Adrenal gland (tissue), 9 donors: ENCODE measurements at regions not wholly inside any gene's neighbourhood (a gene's known extent, or its start where the extent isn't known, plus 50 kb on each side); places are given as distances from the start of the nearest gene placed in this dataset.

Experiments used
- DNase-seq, 7 donors: peaks; one replicate each; pipeline ENCODE4 v3.0.0-alpha.2; 2019 to 2020
- H3K27ac ChIP-seq, 5 donors: fragments of 200-600 bp; sonication (generic) in 4 of 5; 1 replicate in 3 of 5; 2 replicates in 2 of 5; pipeline versions ENCODE4 v1.5.1 to v1.8.0; 2016 to 2020; ENCODE audit warnings: mild to moderate bottlenecking in 1 of 5
- H3K27me3 ChIP-seq: fragments of 200-600 bp; 2 replicates; pipeline ENCODE4 v1.8.0; 2021
- H3K36me3 ChIP-seq, 2 donors: fragments of 200-600 bp; replicated peaks in 1 of 2; 1 replicate in 1 of 2; 2 replicates in 1 of 2; pipeline versions ENCODE4 v1.5.1 to v1.8.0; 2018 to 2022
- H3K4me1 ChIP-seq, 2 donors: fragments of 200-600 bp; replicated peaks in 1 of 2; 1 replicate in 1 of 2; 2 replicates in 1 of 2; pipeline versions ENCODE4 v1.5.1 to v1.8.0; 2018 to 2021
- H3K4me3 ChIP-seq, 4 donors: fragments of 200-600 bp; sonication (generic) in 3 of 4; one replicate each; pipeline ENCODE4 v1.5.1; 2016 to 2018
- H3K9me3 ChIP-seq, 3 donors: fragments of 200-600 bp; sonication (generic) in 1 of 3; replicated peaks in 1 of 3; 1 replicate in 2 of 3; 2 replicates in 1 of 3; pipeline versions ENCODE4 v1.5.1 to v1.8.0; 2016 to 2021
- POLR2A ChIP-seq, 2 donors: fragments of 450-650 bp; IDR thresholded peaks; one replicate each; pipeline ENCODE4 v1.6.1; 2017; ENCODE audit warnings: antibody characterized with exemption in 2 of 2, mild to moderate bottlenecking in 2 of 2, moderate library complexity in 1 of 2
- WGBS, 4 donors: extraction: QIAGEN DNeasy Blood & Tissue Kit in 2 of 4; methylation state at CpG; one replicate each; pipeline versions ENCODE4 v1.1.5 to v1.1.7; 2013 to 2017; 5-methylcytosine and 5-hydroxymethylcytosine counted together
- intact Hi-C, 2 donors: fragments of 100-400 bp; cut with DNase I; formaldehyde crosslinking; loops; one replicate each; pipeline versions ENCODE4 v1.14.1 to v1.15.0; 2022 to 2023
- small RNA-seq, 2 donors: library from RNA; depleted of rRNA; stranded (forward); fragments of <200 nt; gene quantifications; one replicate each; pipeline ENCODE3, GENCODE V24; 2016
- TF ChIP-seq, protein P1 (sequence below), 6 experiments: fragments of 450-650 bp in 4 of 6; fragments of 200-600 bp in 2 of 6; sonication (generic) in 1 of 6; IDR thresholded peaks; 1 replicate in 5 of 6; 2 replicates in 1 of 6; pipeline versions ENCODE4 v1.5.1 to v1.8.0; 2016 to 2021; ENCODE audit warnings: antibody characterized with exemption in 6 of 6, mild to moderate bottlenecking in 2 of 6, moderate library complexity in 1 of 6
- donor health status: healthy with polysubstance abuse.
- donor health status: Bipolar disorder and iron deficiency.
- donor health status: DM: yes; HTN: yes; CAD: no.
- donor health status: DM: no; HTN: no; CAD: no.
- donor health status: DM: no; HTN: no; CAD: no.

DNA sequence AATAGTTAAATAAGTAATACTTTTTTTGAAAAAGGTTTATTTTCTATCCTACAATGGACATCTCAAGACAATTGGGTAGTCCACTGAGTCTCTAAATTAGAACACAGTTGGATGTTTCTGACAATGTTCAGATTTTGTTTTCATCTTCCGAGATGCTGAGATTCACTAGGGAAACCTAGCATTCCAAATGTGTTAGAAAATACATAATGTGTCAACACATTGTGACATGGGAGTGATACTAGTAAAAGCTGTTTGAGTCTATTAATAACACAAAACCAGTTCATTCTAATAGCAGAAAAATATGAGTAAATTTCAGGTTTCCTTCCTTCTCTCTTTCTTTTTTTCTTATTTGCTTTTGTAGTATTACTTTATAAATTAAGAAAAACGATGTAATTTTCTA lies 68.2 kb upstream of the CDH10 start:
- H3K4me3 ChIP-seq, result no peak overlapping the region
- DNase-seq, result no peak
- intact Hi-C loops, result no loop called here
- no peaks in the 10 kb centered on the region for H3K27me3 ChIP-seq
- 19 to 38% (median 25%) methylated on average over 2 of the region's 2 CpGs for WGBS, 4 donors
- H3K9me3 ChIP-seq, result no peaks in the 10 kb centered on the region
- TF ChIP-seq, protein P1, sequence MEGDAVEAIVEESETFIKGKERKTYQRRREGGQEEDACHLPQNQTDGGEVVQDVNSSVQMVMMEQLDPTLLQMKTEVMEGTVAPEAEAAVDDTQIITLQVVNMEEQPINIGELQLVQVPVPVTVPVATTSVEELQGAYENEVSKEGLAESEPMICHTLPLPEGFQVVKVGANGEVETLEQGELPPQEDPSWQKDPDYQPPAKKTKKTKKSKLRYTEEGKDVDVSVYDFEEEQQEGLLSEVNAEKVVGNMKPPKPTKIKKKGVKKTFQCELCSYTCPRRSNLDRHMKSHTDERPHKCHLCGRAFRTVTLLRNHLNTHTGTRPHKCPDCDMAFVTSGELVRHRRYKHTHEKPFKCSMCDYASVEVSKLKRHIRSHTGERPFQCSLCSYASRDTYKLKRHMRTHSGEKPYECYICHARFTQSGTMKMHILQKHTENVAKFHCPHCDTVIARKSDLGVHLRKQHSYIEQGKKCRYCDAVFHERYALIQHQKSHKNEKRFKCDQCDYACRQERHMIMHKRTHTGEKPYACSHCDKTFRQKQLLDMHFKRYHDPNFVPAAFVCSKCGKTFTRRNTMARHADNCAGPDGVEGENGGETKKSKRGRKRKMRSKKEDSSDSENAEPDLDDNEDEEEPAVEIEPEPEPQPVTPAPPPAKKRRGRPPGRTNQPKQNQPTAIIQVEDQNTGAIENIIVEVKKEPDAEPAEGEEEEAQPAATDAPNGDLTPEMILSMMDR (IDR thresholded peaks at IDR 0.05), result no peak
- no peak for TF ChIP-seq POLR2A (IDR thresholded peaks at IDR 0.05)
- no peaks in the 10 kb centered on the region for H3K36me3 ChIP-seq
- no peaks in the 10 kb centered on the region for H3K4me1 ChIP-seq
- H3K27ac ChIP-seq, result no peak overlapping the region

DNA sequence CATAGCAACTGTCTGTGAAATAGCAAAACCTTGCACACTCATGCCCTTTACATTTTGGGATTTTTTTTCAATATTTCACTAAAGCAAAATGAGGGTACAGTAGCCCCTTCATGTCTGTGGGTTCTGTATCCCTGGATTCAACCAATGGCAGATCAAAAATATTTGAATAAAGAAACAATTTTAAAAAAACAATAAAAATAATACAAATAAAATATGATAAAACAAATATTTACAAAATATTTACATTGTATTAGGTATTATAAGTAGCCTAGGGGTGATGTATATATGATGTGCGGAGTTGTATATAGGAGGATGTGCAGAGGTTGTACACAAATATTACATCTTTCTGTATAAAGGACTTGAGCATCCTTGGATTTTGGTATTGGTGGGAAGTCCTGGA lies 67.3 kb upstream of the CDH10 start:
- Histone ChIP-seq H3K9me3 (no peaks in the 10 kb centered on the region), H3K27me3 (no peaks in the 10 kb centered on the region), H3K4me1 (no peaks in the 10 kb centered on the region), H3K27ac (no peak overlapping the region), H3K4me3 (no peak overlapping the region), H3K36me3 (no peaks in the 10 kb centered on the region)
- no peak for TF ChIP-seq POLR2A (IDR thresholded peaks at IDR 0.05)
- TF ChIP-seq, protein P1 (IDR thresholded peaks at IDR 0.05), result no peak
- 76 to 82% (median 82%) methylated on average over 1 of the region's 1 CpG for WGBS, 4 donors
- DNase-seq, result no peak
- intact Hi-C loops, result no loop called here

DNA sequence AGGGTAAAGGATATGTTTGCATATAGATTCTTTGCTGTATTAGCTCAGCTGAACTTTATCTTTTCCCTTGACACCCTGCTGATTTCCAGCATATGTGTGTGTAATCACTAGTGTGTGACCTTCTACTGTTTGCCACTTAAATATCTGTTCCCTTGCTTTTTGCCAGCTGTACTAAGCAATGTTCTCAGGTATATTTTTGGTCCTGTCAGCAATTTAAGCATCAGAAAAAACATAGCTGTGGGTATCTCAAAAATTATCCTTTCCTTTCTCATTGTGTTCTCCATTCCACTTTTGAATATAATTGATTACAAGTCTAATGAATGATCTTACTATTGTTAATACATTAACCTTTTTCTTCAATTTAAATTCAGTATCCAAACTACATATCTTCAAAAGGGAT lies 59.2 kb upstream of the CDH10 start:
- no peak for TF ChIP-seq POLR2A (IDR thresholded peaks at IDR 0.05)
- TF ChIP-seq, protein P1 (IDR thresholded peaks at IDR 0.05), result no peak
- no peaks in the 10 kb centered on the region for H3K27me3 ChIP-seq
- H3K4me3 ChIP-seq, result no peak overlapping the region
- DNase-seq, result no peak
- no peaks in the 10 kb centered on the region for H3K9me3 ChIP-seq
- intact Hi-C loops, result no loop called here
- no peaks in the 10 kb centered on the region for H3K36me3 ChIP-seq
- H3K4me1 ChIP-seq, result no peaks in the 10 kb centered on the region
- H3K27ac ChIP-seq, result no peak overlapping the region

Small RNAs in the stretch of these regions (small RNA-seq; reads per million reads assigned to genes)
- gene AC022140.2 (0 reads per million in 2 donors), gene AC106754.2 (0 reads per million in 2 donors), gene BTG4P1 (0 reads per million in 2 donors), gene RF00019 (0 reads per million in 2 donors), gene RF00070 (0 reads per million in 2 donors), gene RNU6-374P (0 reads per million in 2 donors)
